Esophagus mucosa (tissue), 1 donor: ENCODE measurements at regions not wholly inside any gene's neighbourhood (a gene's known extent, or its start where the extent isn't known, plus 50 kb on each side); places are given as distances from the start of the nearest gene placed in this dataset.
A peak's percentile ranks its signal among the peaks of the same experiment; 100 is the strongest.

ENCODE experiments used
- ATAC-seq: fragments of 200-7000 bp; cut with Tn5 transposase; one replicate; pipeline ENCODE4 v1.9.1; 2020
- donor health status: DM: yes; HTN: yes; CAD: no.

DNA sequence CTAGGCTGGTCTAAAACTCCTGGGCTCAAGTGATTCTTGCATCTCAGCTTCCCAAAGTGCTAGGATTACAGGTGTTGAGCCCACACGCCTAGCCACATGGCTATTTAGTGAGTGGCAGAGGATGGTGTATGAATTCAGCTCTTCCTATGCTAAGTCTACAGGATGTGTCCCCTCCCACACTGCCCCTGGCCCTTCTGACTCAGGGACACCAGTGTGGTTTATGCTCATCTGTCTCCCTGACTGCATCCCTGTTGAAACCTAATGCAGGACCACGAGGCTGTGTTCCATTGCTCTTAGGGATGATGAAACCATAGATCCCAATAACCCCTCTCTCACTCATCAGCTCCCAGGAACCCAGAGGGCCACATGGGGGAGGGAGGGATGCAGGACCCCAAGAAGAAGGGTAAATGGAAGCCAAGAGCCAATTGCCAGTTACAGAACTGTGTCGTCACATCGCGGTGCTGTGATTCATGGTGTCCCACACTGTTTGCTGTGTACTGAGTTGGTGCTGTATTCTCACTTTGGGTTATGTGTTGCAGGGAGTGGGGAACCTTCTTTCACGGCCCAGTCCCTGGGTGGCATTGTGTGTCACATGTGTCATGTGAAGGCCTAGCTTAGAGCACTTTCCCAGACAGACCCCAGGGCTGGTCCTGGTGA is 102.9 kb upstream of the HAAO start:
- ATAC-seq = no peak

DNA sequence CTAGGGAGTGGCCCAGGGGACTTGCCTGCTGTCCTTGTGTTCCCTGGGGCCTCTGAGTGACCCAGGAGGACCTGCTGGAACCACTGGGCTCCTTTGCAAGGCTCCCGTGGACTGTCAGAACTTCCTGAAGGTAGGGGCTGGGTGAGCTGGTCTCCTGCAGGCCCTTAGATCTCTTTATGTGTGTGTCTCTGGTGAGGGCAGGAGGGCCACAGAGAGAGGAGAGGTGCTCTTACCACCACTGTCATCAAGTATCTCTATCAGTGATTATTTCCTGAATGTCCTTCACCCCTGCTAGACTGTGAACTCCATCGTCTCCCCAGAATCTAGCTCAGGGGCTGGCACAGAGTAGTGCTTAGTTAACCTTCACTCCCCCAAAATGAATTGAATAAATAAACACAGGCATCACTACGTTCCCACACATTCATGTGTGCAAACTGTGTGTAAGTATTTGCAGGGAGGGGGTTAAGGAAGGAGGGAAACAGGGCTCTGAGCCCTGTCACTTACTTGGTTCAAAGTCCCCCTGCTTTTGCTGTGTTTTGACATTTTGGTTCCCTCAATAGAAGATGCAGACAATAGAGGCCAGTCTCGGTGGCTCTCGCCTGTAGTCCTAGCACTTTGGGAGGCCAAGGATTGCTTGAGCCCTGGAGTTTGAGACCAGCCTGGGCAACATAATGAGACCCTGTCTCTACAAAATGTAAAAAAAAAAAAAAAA is 100.8 kb upstream of the HAAO start:
- no peak for ATAC-seq

DNA sequence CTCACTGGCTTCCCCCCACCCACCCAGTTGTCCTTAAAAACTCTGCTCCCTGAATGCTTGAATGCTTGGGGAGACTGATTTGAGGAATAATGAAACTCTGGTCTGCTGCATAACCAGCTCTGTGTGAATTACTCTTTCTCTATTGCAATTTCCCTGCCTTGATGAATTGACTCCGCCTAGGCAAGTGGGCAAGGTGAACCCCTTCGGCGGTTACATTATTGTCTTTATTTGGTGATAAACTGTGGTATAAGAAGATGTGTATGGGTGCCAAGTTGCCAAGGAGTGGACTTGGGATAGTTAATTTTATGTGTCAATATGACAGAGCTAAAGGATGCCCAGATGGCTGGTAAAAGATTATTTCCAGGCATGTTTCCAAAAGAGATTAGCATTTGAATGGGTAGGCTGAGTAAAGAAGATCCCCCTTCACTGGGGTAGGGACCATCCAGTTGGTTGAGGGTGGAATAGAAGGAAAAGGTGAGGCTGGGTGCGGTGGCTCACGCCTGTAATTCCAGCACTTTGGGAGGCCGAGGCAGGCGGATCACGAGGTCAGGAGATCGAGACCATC is 98.5 kb upstream of the HAAO start:
- no peak for ATAC-seq

DNA sequence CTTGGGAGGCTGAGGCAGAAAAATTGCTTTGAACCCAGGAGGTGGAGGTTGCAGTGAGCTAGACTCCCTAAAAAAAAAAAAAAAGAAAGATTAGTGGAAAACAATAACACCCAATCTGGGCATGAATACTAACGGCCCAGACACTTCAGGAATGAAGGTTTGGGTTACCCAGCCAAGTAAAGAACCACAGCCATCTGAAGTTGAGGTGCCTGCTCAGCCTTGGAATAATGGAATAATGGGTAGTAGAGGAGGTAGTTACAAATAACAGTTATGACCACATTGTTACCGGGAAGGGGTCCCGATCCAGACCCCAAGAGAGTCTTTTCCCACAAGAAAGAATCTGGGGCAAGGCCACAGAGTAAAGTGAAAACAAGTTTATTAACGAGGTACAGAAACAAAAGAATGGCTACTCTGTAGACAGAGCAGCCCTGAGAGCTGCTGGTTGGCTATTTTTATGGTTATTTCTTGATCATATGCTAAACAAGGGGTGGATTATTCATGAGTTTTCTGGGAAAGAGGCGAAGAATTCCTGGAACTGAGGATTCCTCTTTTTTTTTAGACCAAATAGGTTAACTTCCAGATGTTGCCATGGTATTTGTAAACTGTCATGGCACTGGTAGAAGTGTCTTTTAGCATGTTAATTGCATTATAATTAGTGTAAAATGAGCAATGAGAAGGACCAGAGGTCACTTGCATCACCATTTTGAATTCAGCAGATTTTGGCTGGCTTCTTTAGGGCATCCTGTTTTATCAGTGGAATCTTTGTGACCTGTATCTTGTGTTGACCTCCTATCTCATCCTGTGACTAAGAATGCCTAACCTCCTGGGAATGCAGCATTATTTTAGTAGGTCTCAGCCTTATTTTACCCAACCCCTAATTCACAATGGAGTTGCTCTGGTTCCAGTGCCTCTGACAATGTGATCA is 96.2 kb upstream of the HAAO start:
- no peak for ATAC-seq

DNA sequence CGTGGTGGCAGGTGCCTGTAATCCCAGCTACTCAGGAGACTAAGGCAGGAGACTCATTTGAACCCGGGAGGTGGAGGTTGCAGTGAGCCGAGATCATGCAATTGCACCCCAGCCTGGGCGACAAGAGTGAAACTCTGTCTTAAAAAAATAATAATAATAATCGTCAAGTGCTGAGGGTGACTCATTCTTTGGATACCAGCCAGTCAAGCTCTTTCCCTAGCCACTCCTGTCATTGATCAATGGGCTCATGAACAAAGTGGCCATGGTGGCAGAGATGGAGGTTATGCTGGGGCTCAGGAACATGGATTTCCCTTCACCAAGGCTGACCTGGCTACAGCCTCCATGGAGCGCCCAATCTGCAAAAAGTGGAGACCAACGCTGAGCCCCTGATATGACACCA is 94.5 kb upstream of the HAAO start:
- ATAC-seq = no peak

DNA sequence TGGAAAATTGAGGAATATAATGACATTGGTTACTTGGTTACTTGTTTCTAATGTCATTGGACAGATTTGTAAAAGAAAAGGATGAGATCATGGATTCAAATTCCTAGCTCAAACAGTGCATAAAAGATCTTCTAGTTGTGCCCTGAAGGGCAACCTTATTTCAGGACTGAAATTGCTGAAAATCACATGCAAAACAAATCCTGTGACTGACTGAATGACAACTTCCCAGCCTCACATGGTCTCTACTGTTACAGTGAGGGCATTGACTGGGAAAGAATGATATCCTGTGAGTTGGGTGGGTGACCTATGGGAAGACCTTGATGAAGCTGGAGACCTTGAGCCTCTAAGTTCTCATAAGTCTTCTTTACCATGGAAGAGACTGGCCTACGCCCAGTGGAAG is 90.4 kb upstream of the HAAO start:
- ATAC-seq = no peak

DNA sequence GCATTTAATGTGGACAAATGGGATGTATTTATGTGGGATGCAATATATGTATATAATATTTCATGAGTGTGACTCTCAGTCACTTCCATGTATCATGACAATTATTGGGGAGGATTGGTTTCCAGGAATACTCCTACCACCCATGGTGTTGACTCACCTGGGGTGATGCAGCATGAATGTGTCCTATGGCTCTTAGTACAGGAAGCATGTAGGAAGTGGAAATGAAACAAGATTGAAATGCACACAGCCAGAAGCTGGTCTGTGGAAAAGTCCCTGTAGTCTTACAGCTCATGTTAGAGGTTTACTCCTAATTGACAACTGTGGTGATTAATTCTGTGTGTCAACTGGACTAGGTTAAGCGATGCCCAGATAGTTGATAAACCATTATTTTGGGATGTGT is 89.3 kb upstream of the HAAO start:
- ATAC-seq = peak; percentile 76

DNA sequence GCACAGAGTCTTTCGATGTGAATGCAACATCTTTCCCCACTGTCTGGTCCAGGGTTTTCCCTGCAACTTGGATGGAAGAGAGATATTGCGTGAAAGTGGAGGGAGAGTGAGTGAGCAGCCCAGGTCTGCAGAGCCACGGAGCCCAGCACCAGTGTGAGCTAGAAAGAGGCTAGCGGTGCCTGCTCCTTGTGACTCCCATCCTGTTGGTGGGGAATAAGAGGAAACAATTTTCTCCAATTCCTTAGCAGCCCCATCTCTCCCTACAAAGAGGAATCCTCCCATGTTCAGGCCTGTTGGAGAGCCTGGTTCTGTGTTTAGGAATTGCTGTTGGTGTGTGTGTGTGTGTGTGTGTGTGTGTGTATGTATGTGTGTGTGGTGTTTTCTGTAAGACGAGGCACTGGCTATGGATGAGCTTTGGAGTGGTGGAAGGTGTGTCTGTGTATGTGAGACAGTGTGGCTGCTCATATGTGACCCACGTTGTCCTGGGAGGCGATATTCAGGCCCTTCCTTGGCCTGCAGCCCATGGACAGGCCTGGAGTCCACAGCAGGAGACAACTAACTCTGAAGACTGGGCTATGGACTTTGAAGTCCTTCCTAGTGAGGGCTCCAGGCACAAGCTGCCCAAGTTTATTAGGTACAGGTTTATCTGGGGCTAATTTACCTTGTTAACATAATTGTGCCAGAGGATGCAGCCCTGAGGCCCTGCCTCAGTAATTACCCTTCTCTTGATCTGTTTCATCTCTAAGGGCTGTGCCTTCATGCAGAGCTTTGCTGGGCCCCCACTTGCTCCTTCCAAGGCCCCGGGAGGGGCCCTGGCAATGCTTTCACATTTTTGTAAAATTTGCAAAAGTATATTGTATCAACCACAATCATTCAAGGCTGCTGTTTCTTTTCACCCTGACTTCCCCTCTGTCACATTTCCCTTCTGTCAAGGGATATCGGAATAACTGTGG is 88.6 kb upstream of the HAAO start:
- ATAC-seq = peak; percentile 2

DNA sequence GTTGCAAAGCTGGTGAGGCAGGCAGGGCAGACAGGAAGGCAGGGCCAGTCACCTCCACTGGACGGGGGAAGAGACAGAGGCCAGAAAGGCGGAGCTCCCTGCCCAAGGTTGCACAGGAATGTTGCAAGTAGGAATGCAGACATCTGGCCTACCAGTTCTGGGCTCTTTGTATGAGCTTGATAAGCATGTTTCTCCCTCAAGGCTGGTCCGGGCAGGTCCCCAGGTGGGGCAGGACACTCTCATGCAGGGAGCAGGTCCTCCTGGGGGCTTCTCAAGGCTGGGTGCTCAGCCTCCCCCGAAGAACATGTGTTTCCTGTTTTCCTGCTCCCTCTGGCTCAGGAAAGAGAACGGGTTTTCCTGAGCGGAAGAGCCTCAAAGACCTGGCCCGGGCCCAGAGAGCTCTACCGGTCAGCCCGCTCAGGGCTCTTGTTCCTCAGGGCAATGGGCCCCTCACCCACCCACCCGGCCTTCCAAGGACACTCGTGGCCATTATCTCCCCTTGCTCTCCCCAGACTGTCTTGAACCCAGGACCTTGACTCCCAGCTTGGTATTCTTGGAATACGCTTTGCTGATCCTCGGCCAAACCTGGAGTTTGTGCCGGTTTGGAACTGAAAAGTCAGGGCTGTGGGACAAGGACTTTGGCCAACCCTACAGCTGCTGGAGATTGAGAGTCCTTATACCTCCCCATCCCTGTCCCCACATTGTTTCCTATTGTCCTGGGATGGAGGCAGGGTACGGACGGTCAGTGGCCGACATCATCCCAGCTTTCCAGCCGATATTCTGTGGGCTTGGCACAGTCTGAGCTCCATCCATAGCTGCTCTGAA is 87.7 kb upstream of the HAAO start:
- ATAC-seq = peak; percentile 66

DNA sequence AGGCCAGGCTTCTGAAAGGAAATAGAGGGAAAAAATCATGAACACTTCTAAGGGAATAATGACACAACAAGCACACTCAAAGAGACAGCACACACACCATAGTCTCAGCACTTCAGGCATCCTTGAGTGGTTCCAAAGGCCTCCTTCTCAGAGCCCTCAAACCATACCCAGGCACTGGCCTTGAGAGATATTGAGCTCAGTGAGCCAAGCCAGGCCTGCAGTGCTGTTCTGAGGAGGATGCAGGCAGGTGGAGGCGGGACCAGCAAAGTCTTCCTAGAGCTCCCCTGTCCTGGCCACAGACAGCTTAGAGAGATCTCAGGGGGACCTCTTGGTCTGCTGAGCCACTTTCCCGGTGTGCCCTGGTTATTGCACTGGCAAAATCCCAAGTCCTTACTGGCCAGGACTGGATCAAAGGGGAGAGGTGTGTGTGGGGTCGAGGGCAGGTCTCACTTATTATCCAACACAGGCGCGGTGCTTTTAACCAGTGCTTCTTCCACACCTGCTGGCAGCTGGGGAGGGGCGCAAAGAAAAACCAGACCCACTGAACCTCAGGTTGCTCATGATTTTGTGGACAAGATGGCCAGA is 86.8 kb upstream of the HAAO start:
- no peak for ATAC-seq

DNA sequence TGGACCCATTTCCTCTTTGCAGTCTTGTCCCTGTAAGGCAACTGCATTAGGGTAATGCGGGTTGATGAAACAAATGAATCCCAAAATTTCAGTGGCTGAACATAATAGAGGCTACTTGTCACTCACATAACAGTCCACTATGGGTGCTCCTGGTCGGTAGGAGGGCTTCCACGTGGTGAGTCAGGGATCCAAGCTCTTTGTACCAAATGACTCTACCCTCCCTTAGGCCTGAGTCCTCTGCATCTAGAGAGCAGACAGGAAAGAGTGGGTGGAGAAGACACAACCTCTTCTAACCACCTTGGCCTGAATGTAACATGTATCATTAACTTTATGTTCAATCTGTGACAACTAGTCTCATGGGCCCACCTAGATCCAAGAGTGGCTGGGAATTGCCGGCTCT is 86.2 kb upstream of the HAAO start:
- no peak for ATAC-seq

DNA sequence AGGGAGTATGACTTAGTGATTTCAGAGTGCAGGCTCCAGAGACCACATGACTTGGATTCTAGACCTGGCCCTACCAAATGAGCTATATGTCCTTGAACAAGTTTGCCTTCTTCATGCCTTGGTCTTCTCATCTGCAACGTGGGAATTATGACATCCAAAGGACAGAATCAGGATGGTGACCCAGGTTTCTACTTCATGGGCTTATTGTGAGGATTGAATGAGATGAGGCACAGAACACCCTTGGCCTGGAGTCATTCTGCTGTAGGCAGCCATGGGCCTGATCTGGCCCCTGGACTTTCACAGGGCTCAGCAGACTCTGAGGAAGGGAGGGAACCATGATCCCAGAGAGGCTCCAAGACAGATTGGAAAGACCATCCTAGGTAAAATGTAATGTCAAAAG is 85.6 kb upstream of the HAAO start:
- ATAC-seq = no peak

DNA sequence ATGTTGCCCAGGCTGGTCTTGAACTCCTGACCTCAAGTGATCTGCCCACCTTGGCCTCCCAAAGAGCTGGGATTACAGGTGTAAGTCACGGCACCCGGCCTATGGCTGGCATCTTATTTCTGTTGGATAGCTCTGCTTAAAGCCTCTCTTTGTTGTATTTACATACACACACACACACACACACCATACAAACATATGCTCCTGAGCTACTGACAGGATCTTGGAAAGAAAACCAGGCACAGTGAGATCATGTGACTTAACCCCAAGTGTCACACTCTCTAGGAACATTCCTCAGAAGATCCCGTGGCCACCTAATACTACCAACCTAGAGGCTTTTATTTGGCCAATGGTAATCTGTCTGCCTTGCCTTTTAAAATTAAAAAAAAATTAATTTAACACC is 85.1 kb upstream of the HAAO start:
- ATAC-seq = no peak

DNA sequence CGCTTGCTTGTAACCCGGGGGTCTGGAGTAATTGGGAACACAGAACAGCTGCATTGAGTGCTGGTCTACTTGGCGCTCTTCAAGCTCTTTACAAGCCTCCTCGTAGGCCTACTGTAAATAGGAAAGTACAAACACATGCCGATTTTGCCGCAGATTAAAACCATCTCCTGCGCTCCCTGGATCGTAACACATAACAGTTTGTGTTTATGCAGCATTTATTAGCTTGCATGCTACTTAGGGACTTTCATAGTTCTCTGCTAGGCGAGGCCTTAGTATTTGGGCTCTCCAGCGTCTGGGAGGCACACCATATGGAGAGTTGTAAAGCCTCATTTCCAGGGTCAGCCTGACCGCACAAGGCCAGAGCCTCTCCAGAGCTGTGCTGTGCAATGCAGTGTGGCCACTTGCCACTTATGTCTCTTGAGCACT is 84.0 kb upstream of the HAAO start:
- no peak for ATAC-seq

DNA sequence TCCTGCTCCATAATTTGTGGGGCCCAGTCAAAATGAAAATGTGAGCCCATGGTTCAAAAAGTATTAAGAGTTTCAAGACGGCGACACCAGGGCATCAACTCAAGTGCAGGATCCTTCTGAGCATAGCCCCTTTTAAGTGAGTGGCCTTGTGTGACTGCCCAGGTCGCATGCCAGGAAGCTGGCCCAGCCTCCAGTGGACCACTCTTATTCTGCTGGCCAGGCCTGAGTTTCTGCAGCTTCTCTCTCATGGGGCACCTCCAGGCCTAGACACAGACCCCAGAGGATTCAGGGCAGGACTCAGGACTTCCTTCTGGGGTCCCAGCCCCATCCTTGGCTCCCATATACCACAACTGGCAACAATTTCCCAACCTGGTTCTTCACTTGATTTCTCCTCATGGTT is 83.5 kb upstream of the HAAO start:
- ATAC-seq = no peak

DNA sequence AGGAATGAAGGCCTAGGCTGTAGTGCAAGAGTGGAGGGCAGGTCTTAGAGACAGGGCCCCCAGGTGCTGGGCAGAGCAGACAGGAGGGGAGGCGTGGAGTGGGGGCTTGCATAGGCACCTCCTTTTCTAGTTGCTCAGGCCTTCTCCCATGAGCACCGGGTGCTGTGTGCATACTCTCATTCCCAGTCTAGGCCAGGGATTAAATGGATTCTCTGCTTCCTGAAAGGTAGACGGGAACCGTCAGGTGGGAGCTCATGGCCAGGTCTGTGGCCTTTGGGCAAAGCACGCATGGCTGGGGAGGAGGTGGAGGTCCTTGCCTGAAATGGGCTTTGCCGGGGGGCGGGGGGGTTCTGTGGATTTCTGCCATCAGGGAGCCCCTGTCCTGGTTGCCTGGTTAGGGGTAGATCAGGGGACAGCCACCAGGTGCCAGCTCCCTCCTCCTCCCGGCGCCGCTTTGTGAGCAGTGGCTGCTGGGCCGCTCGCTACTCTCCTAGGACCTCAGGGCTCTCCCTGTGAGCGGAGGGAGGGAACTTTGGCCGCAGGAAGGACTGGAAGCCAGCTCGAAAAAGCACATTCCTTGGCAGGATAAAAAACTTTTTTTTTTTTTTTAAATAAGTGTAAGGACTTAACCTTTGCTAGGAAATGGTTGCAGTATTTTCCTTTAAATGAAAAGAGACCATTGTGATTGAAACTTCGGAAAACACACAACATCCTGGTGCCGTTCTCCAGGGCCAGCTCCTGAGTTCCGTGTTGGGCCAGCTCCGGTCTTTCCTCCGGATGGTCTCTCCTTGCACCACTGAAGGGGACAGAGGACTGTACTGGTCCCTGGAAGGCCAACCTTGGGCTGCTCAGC is 82.8 kb upstream of the HAAO start:
- peak; percentile 15 for ATAC-seq

DNA sequence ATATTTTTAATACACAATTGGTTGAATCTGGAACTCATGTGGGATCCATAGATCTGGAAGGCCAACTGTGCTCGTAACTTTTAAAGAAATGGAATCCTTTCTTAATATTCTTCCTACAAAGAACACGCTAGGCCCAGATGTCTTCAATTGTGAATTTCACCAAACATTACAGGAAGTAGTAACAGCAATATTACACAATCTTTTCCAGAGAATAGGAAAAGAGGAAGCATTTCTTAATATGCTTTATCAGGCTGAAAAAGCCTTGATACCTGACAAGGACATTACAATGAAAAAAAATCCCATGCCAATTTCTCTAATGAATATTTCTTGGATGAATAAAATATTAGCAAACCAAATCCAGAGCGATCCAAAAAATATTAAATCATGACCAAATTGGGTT is 80.3 kb upstream of the HAAO start:
- ATAC-seq = no peak

DNA sequence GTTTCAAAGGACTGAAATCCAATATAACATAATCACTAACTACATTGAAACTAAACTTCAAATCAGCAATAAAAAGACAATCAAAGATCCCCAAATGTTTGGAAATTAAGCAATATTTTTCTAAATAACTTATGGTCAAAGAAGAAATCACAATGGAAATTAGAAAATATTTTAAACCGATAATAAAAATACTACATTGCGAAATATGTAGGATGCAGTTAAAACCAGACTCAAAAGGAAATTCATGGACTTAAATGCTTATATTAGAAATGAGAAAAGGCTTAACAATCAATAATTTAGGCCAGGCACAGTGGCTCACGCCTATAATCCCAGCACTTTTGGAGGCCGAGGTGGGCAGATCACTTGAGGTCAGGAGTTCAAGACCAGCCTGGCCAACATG is 79.0 kb upstream of the HAAO start:
- no peak for ATAC-seq

DNA sequence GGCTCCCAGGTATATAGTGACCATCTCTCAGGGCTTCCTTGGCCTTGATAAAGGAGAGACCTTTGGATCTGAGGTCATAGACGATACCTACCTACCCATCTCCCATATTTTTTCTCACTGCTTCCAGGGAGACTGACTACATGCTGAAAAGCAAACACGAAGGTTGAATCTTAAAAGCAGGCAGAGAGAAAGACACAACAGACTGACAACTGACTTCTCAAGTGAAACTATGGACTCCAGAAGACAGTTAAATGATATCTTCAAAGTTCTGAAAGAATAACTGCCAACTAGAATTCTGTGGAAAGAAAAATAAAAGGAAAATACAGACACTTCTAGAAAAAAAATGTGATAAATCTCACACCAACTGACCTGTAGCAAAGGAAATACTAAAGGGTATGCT is 76.5 kb upstream of the HAAO start:
- no peak for ATAC-seq

DNA sequence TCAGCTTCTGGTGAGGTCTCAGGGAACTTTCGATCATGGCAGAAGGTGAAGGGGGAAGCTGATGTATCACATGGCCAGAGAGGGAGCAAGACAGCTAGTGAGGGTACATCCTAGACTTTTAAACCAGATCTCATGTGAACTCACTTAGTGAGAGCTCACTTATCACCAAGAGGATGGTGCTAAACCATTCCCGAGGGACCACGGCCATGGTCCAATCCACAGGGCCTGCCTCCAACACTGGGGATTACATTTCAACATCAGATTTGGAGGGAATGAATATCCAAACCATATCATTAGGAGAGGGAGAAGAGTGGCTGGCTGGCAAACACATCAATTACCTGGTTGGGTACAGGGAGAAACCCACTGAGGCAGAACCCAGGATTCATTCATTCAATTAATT is 75.7 kb upstream of the HAAO start:
- ATAC-seq = no peak
